Natural killer cell (primary cell): ENCODE measurements at regions not wholly inside any gene's neighbourhood (a gene's known extent, or its start where the extent isn't known, plus 50 kb on each side); places are given as distances from the start of the nearest gene placed in this dataset.

Source experiments
- ATAC-seq, 3 donors: fragments of 150-1000 bp in 2 of 3; fragments of 200-7000 bp in 1 of 3; cut with Tn5 transposase; 1 replicate in 1 of 3; 2 replicates in 2 of 3; pipeline ENCODE4 v1.10.0; 2021; ENCODE audit warnings: mild to moderate bottlenecking in 2 of 3, moderate library complexity in 2 of 3
- DNase-seq, 2 donors: peaks; one replicate each; pipeline versions ENCODE4 v3.0.0 to v3.0.0-alpha.2; 2013 to 2021; ENCODE audit warnings: mixed read lengths in 1 of 2
- H3K27ac ChIP-seq: one replicate; pipeline ENCODE4 v1.5.1; 2013; ENCODE audit warnings: mild to moderate bottlenecking, low read length
- H3K27me3 ChIP-seq: one replicate; pipeline ENCODE4 v1.6.1; 2013; ENCODE audit warnings: low read length; ENCODE audit not compliant: control insufficient read depth, insufficient read depth
- H3K36me3 ChIP-seq: one replicate; pipeline ENCODE4 v1.6.1; 2013; ENCODE audit warnings: low read length; ENCODE audit not compliant: control insufficient read depth, insufficient read depth
- H3K4me1 ChIP-seq: one replicate; pipeline ENCODE4 v1.6.1; 2013; ENCODE audit warnings: low read length; ENCODE audit not compliant: control insufficient read depth, insufficient read depth
- H3K4me3 ChIP-seq: one replicate; pipeline ENCODE4 v1.5.1; 2013; ENCODE audit warnings: low read length
- H3K9me3 ChIP-seq: one replicate; pipeline ENCODE4 v1.6.1; 2013; ENCODE audit warnings: low read length; ENCODE audit not compliant: control insufficient read depth, insufficient read depth
- H3K27ac Mint-ChIP-seq, 2 donors: one replicate each; pipeline ENCODE4 v1.8.0; 2022; ENCODE audit warnings: mild to moderate bottlenecking in 2 of 2, mixed read lengths in 2 of 2, moderate library complexity in 1 of 2
- H3K27me3 Mint-ChIP-seq, 2 donors: one replicate each; pipeline ENCODE4 v1.8.0; 2022; ENCODE audit warnings: low read depth in 2 of 2, mixed read lengths in 2 of 2
- H3K36me3 Mint-ChIP-seq: one replicate; pipeline ENCODE4 v1.8.0; 2022; ENCODE audit warnings: mixed read lengths
- H3K4me1 Mint-ChIP-seq, 2 donors: one replicate each; pipeline ENCODE4 v1.8.0; 2022; ENCODE audit warnings: mixed read lengths in 2 of 2
- H3K4me3 Mint-ChIP-seq: one replicate; pipeline ENCODE4 v1.8.0; 2022; ENCODE audit warnings: mild to moderate bottlenecking, moderate library complexity, mixed read lengths
- H3K9me3 Mint-ChIP-seq, 2 donors: one replicate each; pipeline ENCODE4 v1.8.0; 2022; ENCODE audit warnings: mixed read lengths in 2 of 2
- WGBS: methylation state at CpG from one replicate; pipeline ENCODE4 v1.1.7; 2013; ENCODE audit warnings: missing lambda C conversion rate; ENCODE audit not compliant: insufficient coverage; 5-methylcytosine and 5-hydroxymethylcytosine counted together
- intact Hi-C: fragments of 100-400 bp; cut with micrococcal nuclease; formaldehyde crosslinking; loops from one replicate; pipeline ENCODE4 v1.14.2; 2022
- TF ChIP-seq, protein P1 (sequence below): fragments of 200-600 bp; IDR thresholded peaks from one replicate; pipeline ENCODE4 v1.8.0; 2022; ENCODE audit warnings: antibody characterized with exemption

DNA sequence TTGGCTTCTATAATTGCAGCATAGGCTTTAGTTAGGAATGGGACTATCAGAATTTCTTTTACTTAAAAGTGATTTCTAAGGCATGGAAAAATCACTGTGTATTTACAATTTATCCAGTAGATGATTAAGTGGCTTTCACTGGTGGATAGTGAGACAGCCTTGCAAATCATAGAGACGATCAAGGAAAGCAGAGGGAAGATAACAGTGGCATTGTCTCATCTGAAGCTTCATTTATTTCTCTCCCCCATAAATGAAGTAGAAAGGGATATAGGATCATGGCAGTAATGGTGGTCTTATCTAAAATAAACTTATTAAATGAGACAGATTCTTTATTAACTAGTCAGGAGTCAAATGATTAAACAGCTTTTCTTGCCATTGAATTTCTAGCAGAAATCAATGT is 224.2 kb upstream of the ANO5 start:
- Histone ChIP-seq H3K27ac (no peak overlapping the region), H3K36me3 (no peaks in the 10 kb centered on the region), H3K9me3 (no peaks in the 10 kb centered on the region), H3K27me3 (no peaks in the 10 kb centered on the region), H3K4me1 (no peaks in the 10 kb centered on the region), H3K4me3 (no peak overlapping the region)
- Mint-ChIP-seq H3K27me3 (no peaks in the 10 kb centered on the region), H3K36me3 (no peaks in the 10 kb centered on the region), H3K9me3 (peaks cover 11 to 19% of the 10 kb centered on the region in 2 donors), H3K4me1 (no peaks in the 10 kb centered on the region), H3K4me3 (no peak overlapping the region), H3K27ac (no peak overlapping the region)
- WGBS = no CpG with 5 or more reads among the region's 1 CpG
- DNase-seq (no peak), ATAC-seq (no peak)
- intact Hi-C loops = no loop called here
- TF ChIP-seq, protein P1, sequence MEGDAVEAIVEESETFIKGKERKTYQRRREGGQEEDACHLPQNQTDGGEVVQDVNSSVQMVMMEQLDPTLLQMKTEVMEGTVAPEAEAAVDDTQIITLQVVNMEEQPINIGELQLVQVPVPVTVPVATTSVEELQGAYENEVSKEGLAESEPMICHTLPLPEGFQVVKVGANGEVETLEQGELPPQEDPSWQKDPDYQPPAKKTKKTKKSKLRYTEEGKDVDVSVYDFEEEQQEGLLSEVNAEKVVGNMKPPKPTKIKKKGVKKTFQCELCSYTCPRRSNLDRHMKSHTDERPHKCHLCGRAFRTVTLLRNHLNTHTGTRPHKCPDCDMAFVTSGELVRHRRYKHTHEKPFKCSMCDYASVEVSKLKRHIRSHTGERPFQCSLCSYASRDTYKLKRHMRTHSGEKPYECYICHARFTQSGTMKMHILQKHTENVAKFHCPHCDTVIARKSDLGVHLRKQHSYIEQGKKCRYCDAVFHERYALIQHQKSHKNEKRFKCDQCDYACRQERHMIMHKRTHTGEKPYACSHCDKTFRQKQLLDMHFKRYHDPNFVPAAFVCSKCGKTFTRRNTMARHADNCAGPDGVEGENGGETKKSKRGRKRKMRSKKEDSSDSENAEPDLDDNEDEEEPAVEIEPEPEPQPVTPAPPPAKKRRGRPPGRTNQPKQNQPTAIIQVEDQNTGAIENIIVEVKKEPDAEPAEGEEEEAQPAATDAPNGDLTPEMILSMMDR = no peak

DNA sequence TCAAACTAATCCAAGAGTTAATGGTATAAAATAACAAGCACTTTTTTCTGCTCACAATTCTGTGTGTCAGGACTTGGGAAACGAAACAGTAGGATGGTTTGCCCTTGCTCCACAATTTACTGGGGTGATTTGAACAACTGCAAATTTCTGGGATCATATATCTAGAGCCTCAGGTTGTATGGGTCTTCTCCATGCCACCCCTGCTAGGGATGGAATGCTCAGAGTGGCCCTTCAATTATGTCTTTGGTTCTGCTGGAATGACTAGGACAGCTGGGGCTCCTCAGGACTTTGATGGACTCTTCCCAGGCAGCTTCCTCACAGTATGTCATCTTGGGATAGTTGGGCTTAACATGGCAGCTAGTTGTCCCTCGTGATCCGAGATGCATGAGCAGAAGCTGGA is 223.0 kb upstream of the ANO5 start:
- peaks cover 11 to 19% of the 10 kb centered on the region in 2 donors for H3K9me3 Mint-ChIP-seq
- H3K27me3 ChIP-seq = no peaks in the 10 kb centered on the region
- H3K27ac Mint-ChIP-seq = no peak overlapping the region
- ATAC-seq (no peak), DNase-seq (no peak)
- no peaks in the 10 kb centered on the region for H3K9me3 ChIP-seq
- no peak overlapping the region for H3K27ac ChIP-seq
- H3K4me1 Mint-ChIP-seq = no peaks in the 10 kb centered on the region
- intact Hi-C loops = no loop called here
- TF ChIP-seq, protein P1 = no peak
- no peak overlapping the region for H3K4me3 ChIP-seq
- whole genome bisulfite sequencing = 64% methylated on average over 3 of the region's 3 CpGs
- no peaks in the 10 kb centered on the region for H3K27me3 Mint-ChIP-seq
- no peaks in the 10 kb centered on the region for H3K4me1 ChIP-seq
- H3K36me3 Mint-ChIP-seq = no peaks in the 10 kb centered on the region
- H3K36me3 ChIP-seq = no peaks in the 10 kb centered on the region
- no peak overlapping the region for H3K4me3 Mint-ChIP-seq

DNA sequence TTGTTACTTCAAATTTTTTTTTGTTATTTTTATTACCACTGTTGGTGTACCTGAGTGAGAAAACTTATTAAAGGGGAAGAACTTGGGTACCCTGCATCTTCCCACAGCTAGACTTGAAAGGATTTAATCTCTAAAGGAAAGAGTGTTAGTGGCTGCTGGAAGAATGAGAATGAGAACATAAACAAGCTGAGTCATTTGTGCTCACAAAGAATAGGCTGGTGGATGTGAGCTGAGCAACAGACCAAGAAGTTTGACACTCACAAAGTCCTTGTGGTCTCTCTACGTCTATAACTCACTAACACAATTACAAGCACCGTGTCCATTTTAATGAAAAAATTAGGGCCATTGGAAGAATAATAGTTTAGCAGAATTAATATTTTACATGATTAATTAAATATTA is 217.6 kb upstream of the ANO5 start:
- DNase-seq (no peak), ATAC-seq (no peak)
- Mint-ChIP-seq H3K4me3 (no peak overlapping the region), H3K4me1 (no peaks in the 10 kb centered on the region), H3K9me3 (peaks cover 9 to 18% of the 10 kb centered on the region in 2 donors), H3K27ac (no peak overlapping the region), H3K27me3 (no peaks in the 10 kb centered on the region), H3K36me3 (no peaks in the 10 kb centered on the region)
- peaks cover 3% of the 10 kb centered on the region for H3K9me3 ChIP-seq
- intact Hi-C loops = no loop called here
- no peak overlapping the region for H3K4me3 ChIP-seq
- no peaks in the 10 kb centered on the region for H3K36me3 ChIP-seq
- TF ChIP-seq, protein P1 = no peak
- H3K27me3 ChIP-seq = no peaks in the 10 kb centered on the region
- H3K4me1 ChIP-seq = no peaks in the 10 kb centered on the region
- H3K27ac ChIP-seq = no peak overlapping the region
- WGBS = no CpG with 5 or more reads among the region's 2 CpGs

DNA sequence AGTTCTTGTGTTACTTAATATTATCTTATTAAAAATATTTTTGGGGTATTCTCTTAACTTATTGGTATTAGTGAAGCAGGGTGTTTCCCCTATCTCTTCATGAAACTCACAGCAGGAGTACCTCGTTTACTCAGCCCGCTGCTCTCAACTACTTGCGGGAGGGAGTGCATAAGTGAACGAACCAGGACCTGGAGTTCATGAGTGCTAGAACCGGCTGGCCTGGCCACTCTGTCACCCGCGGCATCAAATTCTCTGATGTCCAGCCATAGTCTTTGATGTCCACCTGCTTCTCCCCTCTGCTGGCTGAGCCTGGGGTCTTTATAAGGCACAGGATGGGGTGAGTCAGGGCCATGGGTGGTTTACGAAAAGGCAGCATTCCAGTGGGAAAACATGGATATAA is 216.7 kb upstream of the ANO5 start:
- 87% methylated on average over 8 of the region's 8 CpGs for WGBS
- Mint-ChIP-seq H3K36me3 (no peaks in the 10 kb centered on the region), H3K27me3 (no peaks in the 10 kb centered on the region), H3K9me3 (peaks cover 8 to 14% of the 10 kb centered on the region in 2 donors), H3K4me1 (no peaks in the 10 kb centered on the region), H3K4me3 (no peak overlapping the region), H3K27ac (no peak overlapping the region)
- Histone ChIP-seq H3K9me3 (peaks cover 3% of the 10 kb centered on the region), H3K4me3 (no peak overlapping the region), H3K27me3 (no peaks in the 10 kb centered on the region), H3K36me3 (no peaks in the 10 kb centered on the region), H3K27ac (no peak overlapping the region), H3K4me1 (no peaks in the 10 kb centered on the region)
- TF ChIP-seq, protein P1 = no peak
- intact Hi-C loops = no loop called here
- no peak for DNase-seq
- no peak for ATAC-seq
